GM21825 (cell line): ENCODE measurements at regions not wholly inside any gene's neighbourhood (a gene's known extent, or its start where the extent isn't known, plus 50 kb on each side); places are given as distances from the start of the nearest gene placed in this dataset.

Source experiments
- ATAC-seq: cut with Tn5 transposase; IDR thresholded peaks from one replicate; pipeline ENCODE4 v1.9.1; 2021; ENCODE audit warnings: mild to moderate bottlenecking, moderate library complexity; ENCODE audit not compliant: unreplicated experiment

DNA sequence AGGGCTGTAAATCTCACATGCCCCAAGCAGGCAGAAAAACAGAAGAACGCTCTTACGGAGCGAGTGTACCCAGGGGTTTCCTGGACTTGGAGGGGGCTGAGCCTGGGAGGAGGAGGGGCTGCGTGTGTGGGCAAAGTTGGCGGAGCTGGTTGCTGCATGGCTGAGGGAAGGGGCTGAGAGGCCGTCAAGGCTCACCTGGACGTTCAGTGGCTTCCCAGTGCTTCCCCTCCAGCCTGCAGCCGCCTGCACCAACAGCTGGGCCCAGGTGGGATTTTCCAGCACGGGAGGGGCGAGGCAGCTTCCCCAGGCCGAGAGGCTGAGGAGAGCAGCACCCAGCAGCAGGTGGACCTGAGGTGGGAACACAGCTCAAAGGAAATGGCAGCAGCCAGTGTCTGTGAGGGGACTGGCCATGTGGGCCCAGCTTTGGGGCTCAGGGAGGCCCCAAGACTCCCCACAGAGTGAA lies 70.6 kb upstream of the CTDP1 start:
- ATAC-seq: no peak

DNA sequence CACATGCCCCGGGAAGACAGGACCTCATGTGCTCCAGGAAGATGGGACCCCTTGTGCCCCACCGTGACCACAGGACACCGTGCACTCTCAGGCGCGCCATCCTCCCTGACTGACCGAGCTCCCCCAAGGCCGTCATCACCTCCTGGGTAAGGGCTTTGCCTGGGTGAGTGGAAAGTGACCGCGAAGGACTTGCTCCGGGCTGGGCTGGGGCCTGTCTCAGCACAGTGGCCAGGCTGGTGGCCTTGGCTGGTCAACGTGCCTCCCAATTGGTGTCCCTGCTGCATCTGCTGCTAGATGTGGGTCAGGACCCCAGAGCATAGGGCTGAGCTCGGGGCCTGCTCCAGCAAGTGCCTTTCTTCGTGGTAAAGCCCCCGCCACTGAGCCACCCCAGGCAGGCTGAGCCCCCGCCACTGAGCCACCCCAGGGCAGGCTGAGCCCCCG lies 69.7 kb upstream of the CTDP1 start:
- no peak for ATAC-seq

DNA sequence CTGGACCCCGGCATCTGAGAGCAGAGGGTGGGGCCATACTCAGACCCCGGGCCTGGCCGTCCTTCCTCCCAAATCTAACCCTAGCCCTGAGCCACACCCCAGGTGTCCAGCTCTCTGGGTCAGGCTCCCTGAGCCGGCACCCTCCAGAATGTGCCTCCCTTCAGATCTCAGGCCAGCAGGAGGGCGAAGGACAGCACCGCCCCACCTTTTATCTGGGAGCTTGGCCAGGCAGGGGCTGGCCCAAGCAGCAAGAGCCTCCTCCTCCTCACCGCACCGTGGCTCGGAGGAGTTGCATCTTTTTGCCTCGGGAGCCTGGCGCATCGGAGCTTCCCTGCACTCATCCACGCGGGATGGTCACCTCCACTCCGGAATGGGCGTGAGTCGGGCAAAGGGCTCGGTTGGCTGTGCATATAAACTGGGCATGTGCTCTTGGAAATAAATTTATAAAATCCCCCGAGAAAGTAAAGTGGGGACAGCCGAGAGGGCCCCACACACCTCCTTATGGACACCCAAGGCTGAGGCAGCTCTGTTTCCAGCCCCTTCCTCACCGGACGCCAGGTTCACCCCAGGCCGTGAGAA lies 69.1 kb upstream of the CTDP1 start:
- ATAC-seq: no peak

DNA sequence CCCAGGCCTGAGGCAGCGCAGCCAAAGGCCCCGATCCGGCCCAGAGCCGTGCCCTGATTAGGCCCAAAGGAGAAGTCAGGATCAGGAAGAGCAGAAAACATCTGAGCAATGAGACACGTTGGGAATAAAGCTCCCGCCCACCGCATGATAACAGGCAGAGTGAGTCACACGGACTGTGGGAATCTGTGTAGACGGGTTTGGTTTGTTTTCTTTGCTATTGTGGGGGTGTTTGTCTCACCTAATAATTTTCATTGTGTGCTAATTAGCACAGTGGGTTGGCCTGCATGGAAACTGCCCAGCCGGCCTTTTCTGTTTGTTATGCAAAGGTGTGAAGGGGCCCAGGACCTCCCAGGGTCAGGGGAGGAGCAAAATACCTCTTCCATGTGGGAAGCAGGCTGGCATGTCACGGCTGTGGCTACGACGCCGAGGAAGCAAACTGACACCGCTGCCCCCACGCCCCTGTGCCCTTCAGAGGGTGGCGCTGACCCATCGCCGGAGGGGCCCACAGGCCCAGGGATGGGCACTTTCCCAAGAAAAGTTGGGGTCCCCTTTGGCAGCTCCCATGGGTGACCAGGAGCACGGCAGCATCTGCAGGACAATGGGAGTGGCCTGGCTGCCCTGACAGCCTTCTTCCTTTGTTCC lies 68.4 kb upstream of the CTDP1 start:
- ATAC-seq: no peak

DNA sequence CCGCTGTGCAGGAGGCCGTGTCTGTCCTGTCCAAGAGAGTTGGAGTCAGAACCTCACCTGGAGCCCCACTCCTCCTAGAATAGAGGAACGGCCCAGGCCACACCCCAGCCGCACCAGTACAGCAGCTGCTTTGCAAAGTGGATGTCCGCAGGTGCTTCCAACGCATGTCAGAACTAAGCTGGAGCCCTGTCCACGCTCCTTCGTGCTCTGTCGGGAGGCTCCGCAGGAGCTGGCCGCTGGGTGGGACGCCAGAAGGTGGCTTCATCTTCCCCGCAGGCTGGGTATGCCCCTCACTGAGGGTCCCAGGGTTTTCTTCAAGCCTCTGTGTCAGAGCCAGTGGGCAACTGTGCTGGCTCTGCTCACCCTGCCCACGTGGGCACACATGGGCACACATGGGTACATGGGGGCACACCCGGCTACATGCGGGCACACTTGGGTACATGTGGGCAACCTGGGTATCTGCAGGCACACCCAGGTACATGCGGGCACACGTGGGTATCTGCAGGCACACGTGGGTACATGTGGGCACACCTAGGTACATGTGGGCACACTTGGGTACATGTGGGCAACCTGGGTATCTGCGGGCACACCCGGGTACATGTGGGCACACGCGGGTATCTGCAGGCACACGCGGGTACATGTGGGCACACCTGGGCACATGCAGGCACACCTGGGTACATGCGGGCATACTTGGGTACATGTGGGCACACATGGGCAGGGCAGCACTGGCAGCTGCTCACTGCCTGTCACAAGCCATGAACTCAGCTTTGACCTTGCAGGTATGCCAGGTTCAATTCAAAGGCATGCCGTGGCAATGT lies 67.1 kb upstream of the CTDP1 start:
- no peak for ATAC-seq

DNA sequence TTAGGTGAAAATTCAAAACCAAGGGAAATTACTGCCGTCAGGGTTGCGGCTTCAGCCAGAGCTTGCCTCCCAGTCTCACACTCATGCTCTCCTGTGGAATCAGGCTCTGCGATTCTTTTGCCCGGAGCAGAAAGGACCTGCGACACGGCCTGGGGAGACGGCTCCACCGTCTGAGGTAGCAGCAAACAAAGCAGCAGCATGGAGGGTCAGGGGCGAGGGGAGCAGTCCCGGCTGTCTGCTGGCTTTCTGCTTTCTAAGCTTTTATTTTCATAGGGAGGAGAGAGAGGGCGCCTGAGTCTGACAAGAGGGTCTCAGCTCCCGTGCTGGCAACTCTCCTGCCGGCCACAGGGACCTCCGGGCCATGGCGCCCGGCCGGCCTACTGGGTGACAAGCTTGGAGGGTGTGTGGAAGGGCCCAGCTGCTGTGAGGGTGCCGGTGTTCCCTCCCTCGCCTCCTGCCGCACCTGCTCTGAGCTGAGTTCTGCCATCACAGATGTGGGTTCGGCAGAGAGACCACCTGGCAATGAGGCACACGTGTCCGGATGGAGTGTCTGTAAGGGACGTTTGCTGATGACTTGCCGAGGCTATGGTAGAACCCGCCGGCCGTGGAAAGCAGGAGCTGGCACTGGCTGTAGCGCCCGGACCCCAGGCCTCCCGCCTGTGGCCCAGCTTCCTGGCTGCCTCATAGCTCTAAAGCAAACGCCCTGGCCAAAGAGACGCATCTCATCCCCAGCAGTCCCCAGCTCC lies 66.2 kb upstream of the CTDP1 start:
- ATAC-seq: no peak

DNA sequence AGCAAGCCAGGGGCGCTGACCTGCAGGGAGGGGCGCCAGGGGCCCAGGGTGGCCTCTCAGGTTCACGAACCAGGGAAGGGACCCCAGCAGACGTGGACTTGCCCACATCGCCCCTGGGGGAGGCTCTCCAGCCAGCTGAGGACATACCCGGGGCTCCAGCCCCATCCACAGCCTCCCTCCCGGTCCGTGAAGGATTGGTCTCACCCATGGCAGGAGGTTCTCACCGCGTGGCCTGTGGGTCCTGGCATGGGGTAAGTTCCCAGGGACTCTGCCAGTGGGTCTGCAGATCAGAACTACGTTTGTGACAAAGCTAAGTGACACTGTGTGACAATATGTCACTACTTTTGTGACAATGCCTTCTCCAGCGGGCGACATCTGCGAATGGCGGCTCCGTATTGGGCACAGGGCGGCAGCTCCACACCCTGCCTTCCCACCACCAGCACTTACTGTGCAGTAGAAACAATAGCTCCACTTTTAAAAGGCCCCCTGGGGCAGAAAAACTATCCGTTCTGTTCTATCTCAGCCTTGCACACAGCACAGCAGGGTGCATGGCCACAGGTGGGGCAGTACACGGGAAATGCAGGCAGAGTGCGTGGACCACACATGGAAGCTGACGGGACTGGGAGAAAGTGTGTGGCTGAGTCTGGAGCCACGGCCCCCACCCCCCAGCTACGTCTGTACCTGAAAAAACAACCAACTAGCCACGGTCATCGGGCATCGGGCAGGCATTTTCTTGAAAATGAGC lies 65.2 kb upstream of the CTDP1 start:
- no peak for ATAC-seq

DNA sequence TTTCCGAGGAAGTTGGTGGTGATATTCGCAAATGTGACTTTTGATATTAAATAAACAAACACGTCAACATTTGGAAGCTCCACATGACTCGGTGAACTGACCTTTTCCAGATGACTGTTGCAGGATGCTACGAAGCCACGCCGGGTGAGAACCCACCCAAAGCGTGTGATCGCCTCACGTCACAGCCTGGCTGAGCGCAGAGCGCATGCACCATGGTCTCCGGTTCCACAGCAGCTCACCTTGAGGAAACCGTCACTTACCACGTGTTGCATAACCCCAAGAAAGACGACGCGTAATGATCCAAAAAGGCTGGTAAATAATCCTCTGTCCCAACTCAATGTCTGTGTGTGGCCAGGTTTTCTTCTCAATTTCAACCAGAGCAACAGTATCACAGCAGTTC lies 64.5 kb upstream of the CTDP1 start:
- ATAC-seq: no peak

DNA sequence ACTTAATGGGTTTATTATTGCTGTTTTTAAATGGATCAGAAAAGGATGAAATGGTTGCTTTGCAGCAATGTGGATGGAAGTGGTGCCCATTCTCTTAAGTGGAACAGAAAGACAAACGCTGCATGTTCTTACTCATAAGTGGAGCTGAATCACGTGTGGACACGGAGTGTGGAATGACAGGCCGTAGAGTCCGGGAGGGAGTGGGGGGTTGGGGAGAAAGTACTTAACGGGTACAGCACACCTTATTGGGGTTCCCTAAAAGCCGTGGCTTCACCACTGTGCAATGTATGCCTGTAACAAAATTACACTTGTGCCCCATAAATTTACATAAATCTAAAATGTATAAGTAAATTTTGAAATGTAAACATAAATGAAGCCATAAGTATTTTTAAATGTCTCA lies 64.0 kb upstream of the CTDP1 start:
- ATAC-seq: no peak

DNA sequence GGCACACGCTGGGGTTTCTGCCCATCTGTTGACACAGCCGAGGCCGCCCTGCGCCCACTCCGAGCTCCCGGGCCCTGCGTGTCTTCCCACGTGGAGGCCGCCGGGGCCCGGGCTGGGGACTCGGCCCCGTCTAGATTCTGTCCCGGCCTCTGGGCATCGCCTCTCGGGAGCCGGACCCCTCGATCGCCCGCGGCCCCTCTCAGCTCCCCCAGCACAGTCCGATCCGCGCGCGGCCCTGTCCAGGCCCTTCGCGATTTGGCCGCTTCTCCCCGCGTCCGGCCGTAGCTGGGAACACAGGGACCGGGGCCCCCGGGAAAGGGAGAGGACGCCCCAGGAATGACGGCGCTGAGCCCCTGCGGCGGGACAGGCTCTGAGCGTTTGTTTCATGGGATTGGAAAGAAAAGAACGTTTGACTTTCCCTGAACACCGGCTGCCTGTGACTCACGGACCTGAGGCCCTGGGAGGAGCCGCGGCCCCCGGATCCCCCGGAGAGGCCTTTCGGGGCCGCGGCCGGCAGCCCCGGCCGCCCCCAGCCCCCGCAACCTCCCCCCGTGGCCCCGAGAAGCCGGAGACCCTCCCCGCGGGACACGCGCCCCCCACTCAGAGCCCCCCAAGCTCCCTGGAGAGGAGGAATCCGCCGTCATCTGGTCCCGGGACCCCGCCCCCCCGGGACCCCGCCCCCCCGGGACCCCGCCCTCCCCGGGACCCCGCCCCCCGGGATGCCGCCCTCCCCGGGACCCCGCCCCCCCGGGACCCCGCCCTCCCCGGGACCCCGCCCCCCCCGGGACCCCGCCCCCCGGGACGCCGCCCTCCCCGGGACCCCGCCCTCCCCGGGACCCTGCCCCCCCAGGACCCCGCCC lies 62.7 kb upstream of the CTDP1 start:
- no peak for ATAC-seq

DNA sequence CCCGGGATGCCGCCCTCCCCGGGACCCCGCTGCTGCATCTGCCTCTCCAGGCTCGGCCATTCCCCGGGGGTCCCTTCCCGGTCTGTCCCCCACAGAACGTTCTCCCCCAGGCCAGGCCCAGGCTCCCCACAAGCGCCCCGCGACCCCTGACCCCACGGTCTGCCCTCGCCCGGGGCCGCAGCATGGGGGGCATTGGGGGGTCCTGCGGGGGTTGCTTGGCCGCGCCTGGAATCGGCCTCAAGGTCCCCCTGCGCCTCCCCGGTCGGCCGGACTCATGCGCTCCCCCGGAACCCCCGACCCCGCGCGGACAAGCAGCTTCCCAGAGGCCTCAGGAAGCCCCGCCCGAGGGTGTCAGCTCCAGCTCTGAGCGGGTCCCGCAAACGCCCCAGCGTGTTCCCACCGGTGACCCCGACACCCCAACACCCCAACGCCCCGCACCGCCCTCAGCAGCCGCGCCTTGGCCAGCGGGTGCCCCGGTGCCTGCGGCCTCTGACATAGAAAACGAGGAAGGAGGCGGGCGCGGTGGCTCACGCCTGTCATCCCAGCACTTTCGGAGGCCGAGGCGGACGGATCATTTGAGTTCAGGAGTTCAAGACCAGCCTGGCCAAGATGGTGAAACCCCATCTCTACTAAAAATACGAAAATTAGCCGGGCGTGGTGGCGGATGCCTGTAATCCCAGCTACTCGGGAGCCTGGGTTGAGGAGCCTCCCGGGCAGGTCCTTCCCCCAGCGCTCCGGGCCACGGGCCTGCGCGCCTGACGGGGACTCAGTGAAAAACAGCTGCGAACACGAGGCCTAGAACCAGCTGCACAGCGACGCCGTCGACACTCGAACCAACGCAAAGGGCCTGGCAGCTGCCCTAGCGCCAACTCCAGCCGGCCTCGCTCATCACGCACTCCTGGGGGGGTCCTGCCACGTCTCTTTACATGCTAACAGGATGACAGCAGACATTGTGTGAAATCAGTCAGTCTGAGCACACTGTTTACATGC lies 61.8 kb upstream of the CTDP1 start:
- ATAC-seq: no peak

DNA sequence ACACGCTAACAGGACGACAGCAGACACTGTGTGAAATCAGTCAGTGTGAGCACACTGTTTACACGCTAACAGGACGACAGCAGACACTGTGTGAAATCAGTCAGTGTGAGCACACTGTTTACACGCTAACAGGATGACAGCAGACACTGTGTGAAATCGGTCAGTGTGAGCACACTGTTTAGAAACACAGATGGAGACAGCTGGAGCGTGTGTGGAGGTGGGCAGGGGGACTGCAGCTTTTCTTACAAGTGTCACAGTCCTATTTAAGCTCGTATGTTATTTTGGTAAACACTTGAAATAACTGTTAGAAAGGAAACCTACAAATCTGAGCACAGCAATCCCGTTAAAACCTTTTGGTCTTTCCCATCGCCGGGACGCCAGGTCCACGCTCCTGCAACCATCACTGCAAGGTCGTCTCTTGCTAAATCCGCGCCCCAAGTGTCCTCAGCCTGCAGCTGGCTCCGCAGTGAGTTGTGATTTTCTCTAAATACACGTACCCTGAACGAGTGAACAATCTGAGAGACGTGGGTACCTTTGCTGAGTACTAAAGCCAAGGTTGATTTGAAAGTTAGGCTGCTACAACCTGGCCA lies 58.9 kb upstream of the CTDP1 start:
- ATAC-seq: no peak

DNA sequence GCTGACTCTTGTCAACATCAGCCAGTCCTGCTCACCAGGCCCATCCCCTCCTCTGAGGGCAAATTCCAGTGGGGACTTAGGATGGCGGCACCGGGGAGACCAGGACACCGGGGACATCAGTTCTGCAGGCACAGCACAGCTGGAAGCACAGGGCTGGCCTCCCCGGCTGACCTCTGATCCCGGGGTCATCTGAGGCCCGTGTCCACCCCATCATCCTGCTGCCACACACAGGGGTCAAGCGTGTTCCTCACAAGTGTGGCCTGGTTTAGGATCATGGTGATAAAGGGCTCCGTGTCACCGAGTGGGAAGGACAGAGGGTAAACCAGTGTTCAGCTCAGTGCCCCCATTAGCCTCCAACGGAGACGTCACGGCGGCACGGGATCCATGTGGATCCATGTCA lies 58.1 kb upstream of the CTDP1 start:
- no peak for ATAC-seq

DNA sequence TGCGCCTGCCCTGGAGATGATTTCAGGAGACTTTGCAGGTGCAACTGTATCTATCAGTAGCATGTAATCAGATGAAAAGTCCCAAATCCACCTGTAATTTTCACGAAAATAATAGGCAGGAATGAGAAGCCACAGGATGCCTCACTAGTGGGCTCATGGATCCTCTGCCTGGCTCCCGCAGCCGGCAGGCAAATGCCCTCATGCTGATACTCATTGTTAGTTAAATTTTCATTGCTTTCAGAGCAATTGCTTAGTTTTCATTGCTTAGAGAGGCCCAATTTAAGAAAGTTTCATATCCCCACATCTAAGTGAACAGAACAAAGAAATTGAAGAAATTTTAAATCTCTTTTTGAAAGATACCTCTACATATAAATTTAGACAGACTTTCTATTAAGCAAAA lies 57.6 kb upstream of the CTDP1 start:
- ATAC-seq: no peak

DNA sequence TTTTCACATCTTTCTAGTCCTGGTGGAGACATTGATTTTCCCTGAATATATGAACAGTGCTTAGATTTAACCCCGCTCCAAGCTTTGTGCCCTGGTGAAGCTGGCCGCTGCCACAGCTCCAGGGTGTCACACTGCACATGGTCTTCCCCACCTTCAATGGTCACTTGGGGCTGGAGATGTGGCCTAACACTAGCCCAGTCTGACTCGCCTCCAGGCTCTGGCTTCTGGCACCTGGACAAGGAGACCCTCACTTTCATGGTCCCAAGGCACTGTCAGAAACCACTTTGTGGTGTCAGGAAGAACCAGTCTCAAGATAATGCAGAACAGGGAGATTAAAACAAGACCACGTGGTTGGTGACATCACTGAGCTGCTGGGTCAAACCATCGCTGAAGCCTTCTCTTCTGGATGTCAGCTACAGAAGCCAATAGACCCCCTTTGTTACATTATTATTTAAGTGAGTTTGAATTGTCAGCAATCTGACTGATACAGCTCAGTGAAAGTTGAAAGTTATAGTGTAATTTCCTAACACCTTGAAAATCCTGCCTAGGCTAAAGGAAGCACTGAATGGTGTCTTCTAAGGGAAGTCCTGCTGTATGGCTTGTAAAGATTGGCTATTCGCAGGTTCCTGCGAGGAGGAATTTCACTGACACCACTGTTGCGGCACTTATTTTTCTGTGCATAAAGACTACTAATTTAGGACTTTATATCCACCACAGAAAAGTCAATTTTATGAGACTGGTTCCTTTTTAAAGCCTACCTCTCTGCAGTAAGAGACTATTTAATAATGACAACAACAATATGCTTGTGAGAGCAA lies 55.0 kb upstream of the CTDP1 start:
- ATAC-seq: no peak

DNA sequence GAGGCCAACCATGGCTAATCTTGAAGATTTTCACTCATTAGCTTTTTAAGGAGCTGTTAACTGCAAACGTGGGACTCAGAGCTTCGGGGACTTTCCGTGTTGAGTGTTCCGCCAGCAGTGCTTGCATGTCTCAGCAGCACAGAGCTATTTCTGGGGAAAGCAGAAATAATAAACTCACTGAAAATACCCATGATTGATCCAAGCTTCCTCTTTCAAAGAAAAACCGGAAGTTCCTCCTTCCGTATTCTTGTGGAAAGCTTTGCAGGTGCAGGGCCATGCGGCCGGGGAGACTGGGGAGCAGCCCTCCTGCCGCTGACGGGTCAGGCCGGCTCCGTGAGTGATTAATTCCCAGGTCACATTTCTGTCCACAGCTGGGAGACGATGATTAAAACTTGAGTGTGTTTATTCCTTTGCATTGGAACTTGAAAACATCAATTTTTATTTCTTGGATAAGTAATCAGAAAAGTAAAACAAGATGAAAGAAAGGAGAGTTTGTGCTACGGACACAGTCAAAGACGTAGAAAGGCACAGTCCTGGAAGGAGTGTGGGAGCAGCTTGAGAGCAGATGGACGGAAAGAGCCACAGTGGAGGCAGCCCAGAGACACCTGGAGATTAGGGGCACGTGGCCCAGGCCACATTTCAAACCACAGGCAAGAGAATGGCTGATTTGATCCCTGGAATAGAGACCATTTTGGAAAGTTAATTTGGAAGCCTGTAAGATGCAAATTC lies 54.2 kb upstream of the CTDP1 start:
- ATAC-seq: peak; percentile 64
